Mammary epithelial cell (primary cell): ENCODE measurements at regions not wholly inside any gene's neighbourhood (a gene's known extent, or its start where the extent isn't known, plus 50 kb on each side); places are given as distances from the start of the nearest gene placed in this dataset.

Source experiments
- CTCF ChIP-seq, 2 donors: IDR thresholded peaks in 1 of 2; conservative IDR thresholded peaks in 1 of 2; 2 replicates each; pipeline ENCODE4 v1.5.1; 2011 to 2012; ENCODE audit warnings: inconsistent platforms in 2 of 2, low read length in 2 of 2, mild to moderate bottlenecking in 2 of 2, control low read depth in 1 of 2, low read depth in 1 of 2; ENCODE audit not compliant: insufficient read depth in 1 of 2; ENCODE audit errors: extremely low read depth in 1 of 2
- EZH2 ChIP-seq: IDR thresholded peaks from 2 replicates; pipeline ENCODE4 v1.6.1; 2012; ENCODE audit warnings: low read length, inconsistent platforms, borderline replicate concordance

DNA sequence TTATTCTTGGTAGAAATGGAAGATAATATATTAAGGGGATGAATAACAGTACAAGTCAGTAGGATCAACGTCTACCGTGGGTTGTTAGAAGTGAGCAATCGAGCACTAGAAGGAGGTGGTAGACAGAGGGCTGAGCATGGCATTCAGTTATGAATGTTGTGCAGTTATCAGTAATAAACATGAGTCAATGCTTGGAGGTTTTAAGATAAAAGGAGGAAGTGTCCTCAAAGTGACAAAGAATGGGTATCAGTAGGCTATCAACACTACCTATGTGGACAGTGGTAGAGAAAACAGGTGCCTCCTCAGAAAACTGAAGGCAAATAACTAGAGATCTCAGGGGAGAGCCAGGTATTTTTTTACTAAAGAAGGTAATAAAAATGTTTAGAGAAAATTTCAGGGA is 1607.0 kb downstream of the PCDH9 start:
- TF ChIP-seq CTCF (conservative IDR thresholded peaks at IDR 0.05 in 1 of 2, IDR thresholded peaks at IDR 0.05 in 1 of 2; ENCODE audit: extremely low read depth in 1 of 2, insufficient read depth in 1 of 2, low read depth in 1 of 2, low read length in 2 of 2): no peak
- TF ChIP-seq EZH2: no peak
